ENCODE measurements at regions not wholly inside any gene's neighbourhood (a gene's known extent, or its start where the extent isn't known, plus 50 kb on each side); places are given as distances from the start of the nearest gene placed in this dataset.
A peak's percentile ranks its signal among the peaks of the same experiment; 100 is the strongest.
"Not testable (repeated sequence)": the region's sequence is repeated elsewhere in the genome, so short reads cannot be mapped to it uniquely, and the experiment has no call there.

DNA sequence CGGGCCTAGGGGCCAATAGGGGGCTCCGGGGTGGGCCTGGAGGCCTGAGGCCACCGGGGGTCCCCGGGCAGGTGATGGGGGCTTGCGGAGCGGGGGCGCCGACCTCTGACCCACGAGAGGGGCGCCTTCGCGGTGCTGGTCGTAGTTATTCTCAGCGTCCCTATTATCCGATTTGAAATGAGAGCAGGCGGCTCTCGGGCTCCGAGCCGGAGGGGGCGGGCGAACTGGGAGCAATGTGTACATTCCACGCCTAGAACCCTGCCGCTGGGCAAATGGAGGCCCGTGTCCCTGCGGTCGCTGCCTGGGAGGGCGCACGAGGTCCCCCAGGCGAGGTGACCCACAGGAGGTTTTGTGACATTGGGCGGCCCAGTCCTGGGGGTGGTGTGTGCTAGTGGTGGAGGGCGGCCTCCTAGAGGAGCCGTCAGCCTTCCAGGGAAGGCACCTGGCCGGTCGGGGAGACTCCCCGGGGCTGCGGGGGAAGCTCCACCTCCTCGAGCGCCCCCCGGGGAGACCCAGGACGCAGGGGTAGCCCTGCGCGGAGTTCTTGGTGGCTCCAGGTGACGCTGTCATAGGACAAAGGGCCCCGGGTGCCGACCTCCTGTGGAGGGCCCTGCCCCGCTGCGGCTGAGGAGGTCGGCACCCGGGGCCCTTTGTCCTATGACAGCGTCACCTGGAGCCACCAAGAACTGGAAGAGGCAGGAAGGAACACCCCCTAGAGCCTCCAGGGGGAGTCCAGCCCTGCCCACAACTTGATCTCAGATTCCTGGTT lies 102.6 kb upstream of the PRKX start:
- DNase-seq, result peak; percentile 31

- DNase-seq, result peak; percentile 55
Observed at GRCh38 chrX:3811331-3812311, 98.2 kb upstream of the PRKX start.

- DNase-seq, result no peak
Observed at GRCh38 chrX:3807906-3808305, 94.5 kb upstream of the PRKX start.

- DNase-seq, result no peak
Observed at GRCh38 chrX:3806630-3807029, 93.2 kb upstream of the PRKX start.

DNA sequence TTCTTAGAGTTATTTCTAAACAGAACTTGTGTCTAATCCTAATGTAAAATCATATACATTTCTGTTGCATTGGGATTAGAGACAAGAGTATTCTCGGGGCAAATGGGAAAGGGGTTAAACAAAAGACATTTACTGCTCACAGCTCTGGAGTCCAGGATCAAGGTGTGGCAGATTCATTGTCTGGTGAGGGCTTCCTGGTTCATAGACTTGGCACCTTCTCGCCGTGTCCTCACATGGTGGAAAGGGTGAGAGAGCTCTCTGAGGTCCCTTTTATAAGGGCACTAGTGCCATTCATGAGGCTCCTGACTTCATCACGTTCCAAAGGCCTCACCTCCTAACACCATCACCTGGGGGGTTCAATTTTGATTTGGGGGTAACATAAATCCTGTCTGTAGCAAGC lies 90.3 kb upstream of the PRKX start:
- DNase-seq, result no peak

DNA sequence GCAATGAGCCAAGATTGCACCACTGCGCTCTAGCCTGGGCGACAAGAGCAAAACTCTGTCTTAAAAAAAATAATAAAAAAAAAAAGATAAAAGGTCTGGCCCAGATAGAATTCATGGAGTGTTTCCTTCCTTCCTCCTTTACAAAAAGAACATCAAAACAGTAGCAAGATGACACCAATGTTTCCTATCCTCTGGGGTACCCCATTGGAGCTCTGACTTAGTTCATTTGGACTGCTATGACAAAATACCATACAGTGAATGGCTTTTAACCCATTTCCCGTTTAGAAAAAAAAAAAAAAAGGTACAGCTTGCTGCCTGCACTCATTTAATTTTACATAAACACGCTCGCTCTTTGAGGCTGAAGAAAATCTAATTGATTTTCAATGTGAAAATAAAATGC lies 89.9 kb upstream of the PRKX start:
- DNase-seq, result no peak

- DNase-seq, result not testable (repeated sequence)
Observed at GRCh38 chrX:3795411-3795810, 82.0 kb upstream of the PRKX start.

- DNase-seq, result no peak
Observed at GRCh38 chrX:3791449-3791848, 78.0 kb upstream of the PRKX start.

DNA sequence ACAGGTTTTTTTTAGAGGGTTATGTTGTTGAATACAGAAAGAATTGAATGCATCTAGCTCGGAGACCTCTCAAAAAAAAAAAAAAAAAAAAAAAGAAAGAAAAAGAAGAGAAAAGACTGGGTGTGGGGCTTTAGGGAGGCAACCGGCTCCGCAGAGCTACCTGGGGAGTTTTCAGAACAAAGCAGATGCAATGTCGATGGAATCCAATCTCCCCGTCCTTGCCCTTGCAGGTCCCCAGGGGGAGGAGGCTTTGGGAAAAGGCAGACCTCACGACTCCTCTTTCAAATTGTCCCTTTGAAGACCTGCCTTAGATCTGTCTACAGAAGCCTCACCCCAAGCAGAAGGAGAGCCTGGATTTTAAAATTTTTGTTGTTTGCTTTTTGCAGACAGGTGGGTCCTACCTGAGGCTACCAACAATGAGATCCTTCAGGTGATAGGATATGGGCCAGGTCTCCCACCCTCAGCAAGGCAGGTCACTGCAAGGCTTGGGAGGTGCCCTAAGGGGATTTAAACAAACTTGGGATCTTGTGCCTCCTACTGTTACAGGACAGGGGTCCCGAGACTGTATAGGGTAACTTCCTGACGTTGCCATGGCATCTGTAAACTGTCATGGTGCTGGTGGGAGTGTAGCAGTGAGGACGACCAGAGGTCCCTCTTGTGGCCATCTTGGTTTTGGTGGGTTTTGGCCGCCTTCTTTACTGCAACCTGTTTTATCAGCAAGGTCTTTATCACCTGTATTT lies 75.2 kb upstream of the PRKX start:
- no peak for DNase-seq

DNA sequence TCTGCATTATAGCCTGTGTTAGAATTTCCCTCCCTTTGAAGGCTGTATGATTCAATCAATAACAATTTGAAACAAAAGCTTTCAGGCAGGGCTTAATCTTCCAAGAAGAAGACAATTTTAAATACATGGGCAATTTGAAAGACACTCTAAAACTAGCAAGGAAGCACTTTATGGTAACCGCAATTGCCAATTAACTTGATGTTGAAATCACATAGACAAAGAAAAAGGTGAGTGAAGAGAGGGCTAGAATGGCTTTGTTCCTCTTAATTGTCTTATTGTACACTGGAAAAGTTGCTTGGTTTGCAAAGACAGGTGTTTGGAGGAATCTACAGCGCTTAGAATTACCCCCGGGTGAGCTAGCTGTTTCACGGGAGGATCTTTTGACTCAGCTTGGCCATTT lies 74.4 kb upstream of the PRKX start:
- no peak for DNase-seq

DNA sequence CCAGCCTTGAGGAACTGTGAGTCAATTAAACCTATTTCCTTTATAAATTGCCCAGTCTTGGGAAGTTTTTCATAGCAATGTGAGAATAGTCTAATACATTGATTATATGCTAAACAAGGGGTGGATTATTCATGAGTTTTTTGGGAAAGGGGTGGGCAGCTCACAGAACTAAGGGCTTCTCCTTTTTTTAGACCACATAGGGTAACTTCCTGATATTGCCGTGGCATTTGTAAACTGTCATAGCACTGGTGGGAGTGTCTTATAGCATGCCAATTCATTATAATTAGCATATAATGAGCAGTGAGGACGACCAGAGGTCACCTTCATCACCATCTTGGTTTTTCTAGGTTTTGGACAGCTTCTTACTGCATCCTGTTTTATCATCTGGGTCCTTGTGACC lies 72.4 kb upstream of the PRKX start:
- not testable (repeated sequence) for DNase-seq

GRCh38 chrX:3780564-3780963 lies 67.1 kb upstream of the PRKX start:
- DNase-seq, result no peak

DNA sequence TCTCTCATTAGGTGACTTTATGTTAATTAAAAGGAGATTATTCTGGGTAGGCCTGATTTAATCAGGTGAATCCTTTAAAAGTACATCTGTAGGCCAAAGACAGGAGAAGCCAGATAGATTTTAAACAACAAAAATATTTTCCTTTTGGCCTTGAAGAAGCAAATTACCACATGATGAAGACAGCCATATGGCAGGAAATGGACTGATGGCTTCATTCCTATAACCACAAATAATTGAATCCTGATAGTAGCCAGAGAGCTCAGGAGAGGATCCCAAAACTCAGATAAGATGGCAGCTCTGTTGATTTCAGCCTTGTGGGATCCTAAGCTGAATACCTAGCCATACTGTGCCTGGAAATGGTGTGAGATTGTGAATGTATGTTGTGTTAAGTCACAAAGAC lies 66.1 kb upstream of the PRKX start:
- DNase-seq, result no peak

DNA sequence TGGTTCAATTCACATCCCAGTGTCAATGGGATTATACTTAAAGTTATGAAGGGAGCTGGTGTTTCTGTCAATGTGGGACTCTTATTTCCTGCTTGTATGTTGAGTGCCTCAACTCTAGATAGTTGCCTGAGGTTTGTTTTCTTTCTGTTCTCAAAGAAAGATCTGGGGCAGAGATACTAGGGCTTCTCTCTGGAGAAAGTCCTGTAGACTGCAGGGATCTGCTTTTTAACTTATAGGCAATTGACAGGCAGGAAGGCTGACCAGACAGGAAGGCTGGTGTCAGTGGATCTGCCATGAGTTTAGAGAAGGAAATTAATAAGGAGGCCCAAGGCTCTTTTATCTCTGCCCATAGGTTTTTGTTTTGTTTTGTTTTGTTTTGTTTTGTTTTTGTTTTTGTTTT lies 64.0 kb upstream of the PRKX start:
- DNase-seq, result no peak

DNA sequence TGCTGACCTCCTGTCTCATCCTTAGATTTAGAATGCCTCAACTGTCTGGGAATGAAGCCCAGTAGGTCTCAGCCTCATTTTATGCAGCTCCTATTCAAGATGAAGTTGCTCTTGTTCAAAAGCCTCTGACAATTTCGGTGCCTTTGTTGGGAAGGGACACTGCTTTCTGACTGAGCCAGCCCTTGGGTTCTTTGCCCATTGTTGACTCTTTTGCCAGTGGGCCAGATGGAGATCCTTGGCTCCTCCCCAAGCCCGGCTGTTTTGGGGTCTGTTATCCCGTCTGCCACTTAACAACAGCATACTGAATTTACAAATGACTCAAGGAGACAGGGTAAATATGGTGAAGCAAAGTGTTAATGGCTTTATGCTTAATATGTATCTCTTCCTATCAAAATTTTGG lies 58.3 kb upstream of the PRKX start:
- no peak for DNase-seq

- DNase-seq, result no peak
Observed at GRCh38 chrX:3768881-3769280, 55.4 kb upstream of the PRKX start.
